ENCODE measurements at regions not wholly inside any gene's neighbourhood (a gene's known extent, or its start where the extent isn't known, plus 50 kb on each side); places are given as distances from the start of the nearest gene placed in this dataset.
"Not testable (repeated sequence)": the region's sequence is repeated elsewhere in the genome, so short reads cannot be mapped to it uniquely, and the experiment has no call there.

GRCh38 chr21:6156712-6157389 is 4364.5 kb upstream of the TPTE start:
- TF ChIP-seq CTCF, EP300 (IDR thresholded peaks at IDR 0.05): not testable (repeated sequence)
